Spleen (tissue), 7 donors: ENCODE measurements at regions not wholly inside any gene's neighbourhood (a gene's known extent, or its start where the extent isn't known, plus 50 kb on each side); places are given as distances from the start of the nearest gene placed in this dataset.

Experiments used
- CTCF ChIP-seq, 11 experiments: fragments of 200-600 bp in 7 of 11; fragments of 450-650 bp in 4 of 11; sonication (generic) in 4 of 11; IDR thresholded peaks in 8 of 11; conservative IDR thresholded peaks in 3 of 11; 1 replicate in 7 of 11; 2 replicates in 4 of 11; pipeline versions ENCODE4 v1.4.0 to v1.8.0; 2016 to 2021; ENCODE audit warnings: antibody characterized with exemption in 11 of 11, inconsistent platforms in 4 of 11, mild to moderate bottlenecking in 1 of 11
- POLR2AphosphoS5 ChIP-seq, 3 donors: sonication (generic); formaldehyde crosslinking; IDR thresholded peaks; one replicate each; pipeline ENCODE4 v1.5.1; 2017; ENCODE audit warnings: antibody characterized with exemption in 3 of 3
- donor health status: DM: no; HTN: no; CAD: no; lungs with moderate emphysema.
- donor health status: DM: no; HTN: no; CAD: no.
- donor health status: DM: no; HTN: no; CAD: no.

GRCh38 chrX:55326985-55327384 is 62.3 kb upstream of the PAGE3 start:
- TF ChIP-seq POLR2AphosphoS5 (IDR thresholded peaks at IDR 0.05), result peak in 1 of 3 donors; percentile 76
- no peak for TF ChIP-seq CTCF (IDR thresholded peaks at IDR 0.05 in 8 of 11, conservative IDR thresholded peaks at IDR 0.05 in 3 of 11)
